HepG2 (cell line): ENCODE measurements at regions not wholly inside any gene's neighbourhood (a gene's known extent, or its start where the extent isn't known, plus 50 kb on each side); places are given as distances from the start of the nearest gene placed in this dataset.

ENCODE experiments used
- EHMT2 ChIP-seq: fragments of 200-600 bp; sonication (generic); IDR thresholded peaks from 2 replicates; pipeline ENCODE4 v1.7.0; 2017; ENCODE audit warnings: antibody characterized with exemption, low read depth, low read length, borderline replicate concordance
- ZNF670 ChIP-seq: sonication (generic); formaldehyde crosslinking; IDR thresholded peaks from 2 replicates; pipeline ENCODE4 v1.8.0; 2022; ENCODE audit warnings: mild to moderate bottlenecking, missing genetic modification reagents, borderline replicate concordance

GRCh38 chr9:85151741-85152140 lies 482.2 kb downstream of the NTRK2 start:
- TF ChIP-seq EHMT2 (no peak), ZNF670 (no peak)
